ENCODE measurements at regions not wholly inside any gene's neighbourhood (a gene's known extent, or its start where the extent isn't known, plus 50 kb on each side); places are given as distances from the start of the nearest gene placed in this dataset.
"Not testable (repeated sequence)": the region's sequence is repeated elsewhere in the genome, so short reads cannot be mapped to it uniquely, and the experiment has no call there.

DNA sequence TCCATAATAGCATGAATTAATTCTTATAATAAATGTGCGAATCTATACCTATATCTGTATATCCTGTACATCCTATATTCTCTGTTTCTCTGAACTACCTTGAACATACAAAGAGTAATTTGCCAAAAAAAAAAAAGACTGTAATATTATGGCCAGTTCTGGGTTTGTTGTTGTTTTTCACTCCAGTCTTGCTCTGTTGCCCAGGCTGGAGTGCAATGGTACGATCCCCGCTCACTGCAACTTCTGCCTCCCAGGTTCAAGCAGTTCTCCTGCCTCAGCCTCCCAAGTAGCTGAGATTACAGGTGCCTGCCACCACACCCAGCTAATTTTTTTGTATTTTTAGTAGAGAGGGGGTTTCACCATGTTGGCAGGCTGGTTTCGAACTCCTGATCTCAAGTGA lies 876.9 kb upstream of the POT1 start:
- H3K27ac ChIP-seq; H3K27me3 ChIP-seq; DNase-seq; H3K36me3 ChIP-seq; H3K9me3 ChIP-seq (replicated peaks); H3K4me3 ChIP-seq: not testable (repeated sequence)
- H3K4me1 ChIP-seq, result peaks cover 16% of the 10 kb centered on the region

DNA sequence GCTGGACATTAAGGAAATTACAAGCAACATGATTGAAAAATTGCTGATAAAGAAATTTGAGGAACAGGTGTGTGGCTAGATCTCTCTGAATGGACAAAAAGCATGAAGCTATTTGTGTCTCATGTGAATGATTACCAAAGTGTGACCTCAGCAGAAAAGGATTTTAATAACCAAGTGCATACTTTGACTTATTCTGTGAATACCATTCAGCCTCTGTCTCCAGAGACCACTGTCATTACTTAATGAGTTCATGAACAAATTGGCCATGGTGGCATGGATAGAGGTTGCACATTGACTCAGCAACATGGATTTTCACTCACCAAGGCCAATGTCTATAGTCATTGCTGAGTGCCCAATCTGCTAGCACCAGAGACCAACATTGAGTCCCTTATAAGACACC lies 874.6 kb upstream of the POT1 start:
- Histone ChIP-seq H3K4me1 (peaks cover 16% of the 10 kb centered on the region), H3K36me3 (no peaks in the 10 kb centered on the region), H3K9me3 (replicated peaks) (no peaks in the 10 kb centered on the region), H3K27ac (peak overlapping the region; percentile 63), H3K4me3 (no peak overlapping the region), H3K27me3 (no peaks in the 10 kb centered on the region)
- peak; percentile 36 to 43 for DNase-seq

DNA sequence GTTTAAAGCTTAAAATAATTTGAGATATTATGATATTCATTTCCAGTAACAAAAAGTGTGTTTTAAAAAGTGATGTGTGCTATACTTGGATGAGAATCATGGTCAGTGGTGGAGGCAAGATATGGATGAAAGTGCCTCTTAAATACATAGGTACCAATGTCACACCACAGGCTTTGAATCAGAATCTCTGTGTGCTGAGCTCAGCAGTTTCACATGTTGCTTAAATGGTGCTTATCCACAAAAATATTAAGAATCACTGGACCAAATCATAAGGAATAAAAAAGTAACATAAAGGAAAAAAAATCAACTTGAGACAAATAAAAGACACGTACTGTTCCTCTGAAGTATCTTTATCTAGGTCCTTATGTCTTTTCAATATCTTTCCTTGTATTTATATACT lies 850.5 kb upstream of the POT1 start:
- H3K27me3 ChIP-seq, result no peaks in the 10 kb centered on the region
- DNase-seq, result no peak
- H3K9me3 ChIP-seq (replicated peaks), result no peaks in the 10 kb centered on the region
- no peaks in the 10 kb centered on the region for H3K36me3 ChIP-seq
- no peak overlapping the region for H3K4me3 ChIP-seq
- no peak overlapping the region for H3K27ac ChIP-seq
- H3K4me1 ChIP-seq, result no peaks in the 10 kb centered on the region

DNA sequence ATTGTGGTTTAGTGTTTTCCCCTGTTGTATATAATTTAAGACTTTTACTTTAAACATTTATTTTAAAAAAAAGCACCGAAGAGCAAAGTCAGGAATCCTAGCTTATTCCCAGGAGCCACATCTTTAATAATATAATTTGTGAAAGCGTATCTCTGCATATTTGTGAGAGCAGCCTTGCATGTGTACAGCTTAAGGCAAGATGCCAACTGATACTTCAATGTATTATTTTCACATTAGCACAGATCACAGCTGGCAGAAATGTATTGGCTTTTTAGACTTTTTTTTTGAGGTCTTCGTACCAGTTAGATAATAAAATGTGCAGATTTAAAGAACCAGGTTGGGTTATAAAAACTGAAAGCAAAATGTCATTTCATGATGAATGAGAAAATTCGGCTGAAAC lies 845.7 kb upstream of the POT1 start:
- Histone ChIP-seq H3K4me3 (no peak overlapping the region), H3K27me3 (no peaks in the 10 kb centered on the region), H3K9me3 (replicated peaks) (no peaks in the 10 kb centered on the region), H3K4me1 (no peaks in the 10 kb centered on the region), H3K36me3 (no peaks in the 10 kb centered on the region), H3K27ac (no peak overlapping the region)
- no peak for DNase-seq

GRCh38 chr7:125773113-125773785 lies 843.6 kb upstream of the POT1 start:
- Histone ChIP-seq H3K9me3 (replicated peaks) (no peaks in the 10 kb centered on the region), H3K27ac (no peak overlapping the region), H3K4me1 (no peaks in the 10 kb centered on the region), H3K27me3 (no peaks in the 10 kb centered on the region), H3K36me3 (no peaks in the 10 kb centered on the region), H3K4me3 (peak overlapping the region; percentile 23)
- DNase-seq, result peak; percentile 26 to 31

GRCh38 chr7:125747966-125748365 lies 818.3 kb upstream of the POT1 start:
- Histone ChIP-seq H3K27me3 (no peaks in the 10 kb centered on the region), H3K4me3 (no peak overlapping the region), H3K36me3 (no peaks in the 10 kb centered on the region), H3K9me3 (replicated peaks) (no peaks in the 10 kb centered on the region; the same call in 1 of the 2 replicates), H3K27ac (no peak overlapping the region), H3K4me1 (no peaks in the 10 kb centered on the region)
- DNase-seq, result no peak

DNA sequence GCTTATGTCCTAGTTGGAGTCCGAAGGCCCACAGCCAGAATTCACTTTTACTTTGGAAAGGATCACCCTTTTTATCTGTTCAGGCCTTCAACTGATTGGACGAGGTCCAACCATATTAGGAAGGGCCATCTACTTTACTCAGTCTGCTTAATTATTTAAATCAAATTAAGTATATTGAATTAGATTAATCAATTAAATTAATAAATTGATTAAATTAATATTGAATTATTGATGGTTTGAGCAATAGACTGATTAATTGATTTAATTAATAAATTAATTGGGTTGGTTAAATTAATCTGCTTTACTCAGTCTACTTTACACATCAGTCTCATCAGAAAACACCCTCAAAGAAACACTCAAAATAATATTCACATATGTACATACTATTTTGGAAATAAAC lies 816.9 kb upstream of the POT1 start:
- Histone ChIP-seq H3K4me3 (no peak overlapping the region), H3K9me3 (replicated peaks) (no peaks in the 10 kb centered on the region; the same call in 1 of the 2 replicates), H3K27ac (no peak overlapping the region), H3K36me3 (no peaks in the 10 kb centered on the region), H3K4me1 (no peaks in the 10 kb centered on the region), H3K27me3 (no peaks in the 10 kb centered on the region)
- DNase-seq, result no peak

DNA sequence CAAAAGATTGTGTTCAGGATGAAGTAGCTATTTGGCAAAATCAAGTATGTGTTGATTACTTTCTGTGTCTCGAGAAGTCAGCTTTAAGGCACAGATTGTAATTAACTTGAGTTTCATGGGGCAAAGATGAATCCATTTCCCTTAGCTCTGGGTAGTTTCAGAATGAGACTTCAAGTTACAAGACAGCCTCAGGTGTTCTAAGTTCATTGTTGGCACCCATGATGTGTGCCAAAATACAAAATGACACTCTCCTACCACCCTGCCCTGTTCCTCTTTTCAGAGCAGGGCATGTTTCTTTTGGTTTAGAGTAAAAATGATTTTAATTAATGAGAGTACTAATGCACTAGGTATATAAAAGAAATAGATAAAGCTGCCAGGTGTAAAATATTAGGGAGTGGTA lies 797.6 kb upstream of the POT1 start:
- H3K4me3 ChIP-seq, result no peak overlapping the region
- H3K27me3 ChIP-seq, result no peaks in the 10 kb centered on the region
- H3K9me3 ChIP-seq (replicated peaks), result no peaks in the 10 kb centered on the region
- no peaks in the 10 kb centered on the region for H3K4me1 ChIP-seq
- no peak for DNase-seq
- no peaks in the 10 kb centered on the region for H3K36me3 ChIP-seq
- H3K27ac ChIP-seq, result no peak overlapping the region

DNA sequence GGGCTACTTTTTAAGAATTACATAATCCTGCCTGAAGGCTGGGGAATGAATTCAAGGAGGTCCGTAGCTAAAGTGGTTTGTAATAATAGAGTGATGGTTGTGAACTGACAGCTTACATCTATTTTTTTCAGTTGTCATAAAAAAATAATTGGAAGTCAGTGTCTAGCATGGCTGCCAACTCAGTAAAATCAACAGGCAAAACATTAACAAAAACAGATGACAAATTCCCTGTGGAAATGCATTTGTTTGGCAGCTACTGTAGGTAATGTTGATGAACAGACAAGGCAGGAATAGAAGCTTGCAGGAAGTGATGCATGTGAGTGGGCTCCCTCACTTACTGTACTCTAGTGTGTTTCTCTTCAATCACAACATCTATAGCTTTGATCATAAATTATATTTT lies 766.0 kb upstream of the POT1 start:
- DNase-seq, result no peak
- no peak overlapping the region for H3K4me3 ChIP-seq
- no peaks in the 10 kb centered on the region for H3K27me3 ChIP-seq
- H3K36me3 ChIP-seq, result no peaks in the 10 kb centered on the region
- H3K27ac ChIP-seq, result no peak overlapping the region
- no peaks in the 10 kb centered on the region for H3K4me1 ChIP-seq
- no peaks in the 10 kb centered on the region for H3K9me3 ChIP-seq (replicated peaks)

DNA sequence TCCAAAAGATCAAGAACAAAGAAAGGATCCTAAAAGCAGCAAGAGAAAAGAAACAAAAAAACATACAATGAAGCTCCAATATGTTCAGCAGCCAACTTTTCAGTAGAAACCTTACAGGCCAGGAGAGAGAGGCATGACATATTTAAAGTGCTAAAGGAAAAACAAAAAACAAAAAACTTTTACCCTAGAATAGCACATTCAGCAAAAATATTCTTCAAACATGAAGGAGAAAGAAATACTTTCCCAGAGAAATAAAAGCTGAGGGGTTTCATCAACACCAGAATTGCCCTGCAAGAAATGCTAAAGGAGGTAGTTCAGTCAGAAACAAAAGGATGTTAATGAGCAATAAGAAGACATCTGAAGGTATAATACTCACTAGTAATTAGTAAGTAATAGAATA lies 753.5 kb upstream of the POT1 start:
- Histone ChIP-seq H3K9me3 (replicated peaks) (no peaks in the 10 kb centered on the region), H3K4me3 (no peak overlapping the region), H3K27ac (no peak overlapping the region), H3K36me3 (no peaks in the 10 kb centered on the region), H3K4me1 (no peaks in the 10 kb centered on the region), H3K27me3 (no peaks in the 10 kb centered on the region)
- no peak for DNase-seq

GRCh38 chr7:125681508-125681907 lies 751.9 kb upstream of the POT1 start:
- Histone ChIP-seq H3K27ac (no peak overlapping the region), H3K4me3 (no peak overlapping the region), H3K4me1 (no peaks in the 10 kb centered on the region), H3K9me3 (replicated peaks) (no peaks in the 10 kb centered on the region), H3K36me3 (no peaks in the 10 kb centered on the region), H3K27me3 (no peaks in the 10 kb centered on the region)
- DNase-seq, result no peak

GRCh38 chr7:125678771-125679170 lies 749.1 kb upstream of the POT1 start:
- Histone ChIP-seq H3K27ac (no peak overlapping the region), H3K27me3 (no peaks in the 10 kb centered on the region), H3K4me1 (no peaks in the 10 kb centered on the region), H3K4me3 (no peak overlapping the region), H3K36me3 (no peaks in the 10 kb centered on the region), H3K9me3 (replicated peaks) (no peaks in the 10 kb centered on the region)
- DNase-seq, result no peak

DNA sequence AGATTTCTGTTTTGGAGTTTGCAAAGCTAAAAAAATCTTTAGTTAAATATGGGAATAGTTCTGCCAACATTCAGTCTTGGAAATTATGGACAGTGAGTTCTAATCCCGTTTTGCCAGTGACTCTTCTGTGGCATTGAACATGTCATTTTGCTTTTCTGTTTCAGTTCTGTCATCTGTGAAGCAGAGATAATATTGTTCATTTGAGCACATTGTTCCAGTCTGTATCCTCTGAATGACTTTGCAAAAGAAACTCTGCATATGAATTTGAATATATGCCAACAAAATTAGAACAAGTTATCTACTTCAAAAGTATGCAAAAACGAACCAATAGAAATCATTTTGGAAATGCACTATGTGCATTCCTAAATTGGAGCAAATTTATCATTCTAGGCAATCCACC lies 746.0 kb upstream of the POT1 start:
- Histone ChIP-seq H3K27ac (no peak overlapping the region), H3K4me1 (no peaks in the 10 kb centered on the region), H3K4me3 (no peak overlapping the region), H3K27me3 (no peaks in the 10 kb centered on the region), H3K36me3 (no peaks in the 10 kb centered on the region), H3K9me3 (replicated peaks) (no peaks in the 10 kb centered on the region)
- DNase-seq, result no peak

- Histone ChIP-seq H3K27me3 (no peaks in the 10 kb centered on the region), H3K4me1 (no peaks in the 10 kb centered on the region), H3K9me3 (replicated peaks) (no peaks in the 10 kb centered on the region), H3K4me3 (no peak overlapping the region), H3K27ac (no peak overlapping the region), H3K36me3 (no peaks in the 10 kb centered on the region)
- no peak for DNase-seq
These were observed 745.5 kb upstream of the POT1 start for GRCh38 chr7:125675169-125675568.

GRCh38 chr7:125670926-125671572 lies 741.4 kb upstream of the POT1 start:
- Histone ChIP-seq H3K36me3 (no peaks in the 10 kb centered on the region), H3K27me3 (no peaks in the 10 kb centered on the region), H3K9me3 (replicated peaks) (no peaks in the 10 kb centered on the region), H3K4me1 (no peaks in the 10 kb centered on the region), H3K27ac (no peak overlapping the region), H3K4me3 (no peak overlapping the region)
- peak in 1 of 2 experiments; percentile 67 for DNase-seq
